ENCODE measurements at regions not wholly inside any gene's neighbourhood (a gene's known extent, or its start where the extent isn't known, plus 50 kb on each side); places are given as distances from the start of the nearest gene placed in this dataset.

DNA sequence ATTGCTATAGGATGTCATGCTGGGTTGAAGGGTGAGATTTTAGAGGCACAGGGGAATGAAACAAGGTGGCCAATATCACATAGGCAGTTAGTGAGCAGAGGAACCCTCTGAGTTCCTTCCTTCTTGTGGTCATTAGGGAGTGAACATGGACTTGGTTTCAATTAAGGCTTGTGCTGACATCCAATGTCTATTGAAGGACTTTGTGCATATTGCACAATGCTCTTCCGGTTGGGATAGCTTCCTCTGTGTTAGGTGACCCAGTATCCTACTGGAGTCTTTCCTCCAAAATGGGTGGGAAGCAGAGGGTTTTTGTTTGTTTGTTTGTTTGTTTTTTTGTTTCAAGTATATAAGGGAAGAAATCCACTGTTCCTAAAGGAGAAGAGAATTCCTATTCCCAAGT lies 98.5 kb downstream of the HDGFL1 start:
- no peak overlapping the region for H3K4me3 ChIP-seq
- intact Hi-C loops (cut with DNase I): no loop called here
- ATAC-seq (peak; percentile 26 to 85 (median 78)), DNase-seq (no peak)
- H3K36me3 ChIP-seq: no peaks in the 10 kb centered on the region
- peak overlapping the region in 8 of 10 donors; percentile 4 to 78 (median 58) for H3K27ac ChIP-seq
- TF ChIP-seq CTCF (IDR thresholded peaks at IDR 0.05): no peak
- WGBS, 2 donors: 14 to 17% methylated on average over 1 of the region's 1 CpG
- no peaks in the 10 kb centered on the region for H3K9me3 ChIP-seq
- peaks cover 0 to 61% (median 43%) of the 10 kb centered on the region in 9 donors for H3K4me1 ChIP-seq
- H3K27me3 ChIP-seq: no peaks in the 10 kb centered on the region

- no peak overlapping the region for H3K4me3 ChIP-seq
- TF ChIP-seq CTCF (IDR thresholded peaks at IDR 0.05): no peak
- H3K36me3 ChIP-seq: no peaks in the 10 kb centered on the region
- intact Hi-C loops (cut with DNase I): no loop called here
- 10 to 16% methylated on average over 3 of the region's 3 CpGs for WGBS, 2 donors
- H3K4me1 ChIP-seq: peaks cover 0 to 66% (median 43%) of the 10 kb centered on the region in 9 donors
- DNase-seq (peak in 1 of 2 donors; percentile 48), ATAC-seq (peak; percentile 58 to 96 (median 89))
- no peaks in the 10 kb centered on the region for H3K27me3 ChIP-seq
- H3K9me3 ChIP-seq: no peaks in the 10 kb centered on the region
- peak overlapping the region in 8 of 10 donors; percentile 4 to 78 (median 58) for H3K27ac ChIP-seq
Observed at GRCh38 chr6:22668307-22668706, 98.9 kb downstream of the HDGFL1 start.

GRCh38 chr6:22668717-22669116 lies 99.4 kb downstream of the HDGFL1 start:
- no peak overlapping the region for H3K4me3 ChIP-seq
- DNase-seq (no peak), ATAC-seq (peak; percentile 54 to 80 (median 69))
- intact Hi-C loops (cut with DNase I): no loop called here
- H3K9me3 ChIP-seq: no peaks in the 10 kb centered on the region
- no peaks in the 10 kb centered on the region for H3K27me3 ChIP-seq
- peaks cover 0 to 66% (median 43%) of the 10 kb centered on the region in 9 donors for H3K4me1 ChIP-seq
- peak overlapping the region in 7 of 10 donors; percentile 4 to 78 (median 64) for H3K27ac ChIP-seq
- 30 to 49% methylated on average over 3 of the region's 3 CpGs for WGBS, 2 donors
- no peak for TF ChIP-seq CTCF (IDR thresholded peaks at IDR 0.05)
- no peaks in the 10 kb centered on the region for H3K36me3 ChIP-seq

DNA sequence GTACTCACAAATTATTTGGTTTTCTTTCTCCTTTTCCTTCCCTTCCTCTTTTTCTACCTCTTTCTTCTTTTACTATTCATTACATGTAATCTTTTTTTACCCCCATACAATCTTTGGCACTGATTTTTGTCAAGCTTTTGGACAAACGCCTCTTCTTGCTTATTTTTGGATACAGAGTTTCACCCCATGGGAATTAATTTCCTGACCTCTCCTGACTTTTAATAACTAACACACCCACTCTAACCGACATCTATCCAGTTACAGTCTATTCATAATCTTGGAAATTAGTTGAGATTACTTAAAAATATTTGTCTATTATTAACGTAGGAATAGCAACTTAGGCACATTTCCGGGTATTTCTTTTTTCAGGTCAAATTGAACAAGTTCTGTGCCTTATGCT lies 101.2 kb downstream of the HDGFL1 start:
- intact Hi-C loops (cut with DNase I): no loop called here
- no peak overlapping the region for H3K4me3 ChIP-seq
- DNase-seq: no peak
- peaks cover 0 to 70% (median 43%) of the 10 kb centered on the region in 9 donors for H3K4me1 ChIP-seq
- no peaks in the 10 kb centered on the region for H3K36me3 ChIP-seq
- no peaks in the 10 kb centered on the region for H3K9me3 ChIP-seq
- WGBS, 2 donors: 14 to 16% methylated on average over 4 of the region's 4 CpGs
- ATAC-seq: no peak
- H3K27ac ChIP-seq: peak overlapping the region in 6 of 10 donors; percentile 13 to 78 (median 38)
- TF ChIP-seq CTCF (IDR thresholded peaks at IDR 0.05): no peak
- H3K27me3 ChIP-seq: no peaks in the 10 kb centered on the region
